ENCODE measurements at regions not wholly inside any gene's neighbourhood (a gene's known extent, or its start where the extent isn't known, plus 50 kb on each side); places are given as distances from the start of the nearest gene placed in this dataset.

DNA sequence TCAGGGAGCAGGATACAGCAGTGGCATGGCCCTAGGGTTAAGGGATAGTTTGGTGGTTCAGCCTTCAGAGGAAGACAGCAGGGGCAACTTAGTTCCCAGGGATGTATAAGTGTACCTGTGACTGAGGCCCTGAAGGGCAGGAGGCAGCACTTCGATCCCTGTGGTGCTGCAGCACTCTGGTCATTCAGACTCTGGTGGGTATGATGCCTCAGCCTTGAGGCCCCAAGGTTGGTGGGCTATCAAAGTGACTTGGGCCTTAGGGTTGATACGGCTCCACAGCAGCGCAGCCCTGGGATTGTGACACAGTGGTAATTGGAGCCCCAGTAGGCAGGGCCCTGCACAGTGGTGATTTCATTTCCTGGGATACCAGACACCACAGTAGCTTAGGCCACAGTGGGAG lies 1703.1 kb downstream of the PCDH7 start:
- TF ChIP-seq, protein P1, sequence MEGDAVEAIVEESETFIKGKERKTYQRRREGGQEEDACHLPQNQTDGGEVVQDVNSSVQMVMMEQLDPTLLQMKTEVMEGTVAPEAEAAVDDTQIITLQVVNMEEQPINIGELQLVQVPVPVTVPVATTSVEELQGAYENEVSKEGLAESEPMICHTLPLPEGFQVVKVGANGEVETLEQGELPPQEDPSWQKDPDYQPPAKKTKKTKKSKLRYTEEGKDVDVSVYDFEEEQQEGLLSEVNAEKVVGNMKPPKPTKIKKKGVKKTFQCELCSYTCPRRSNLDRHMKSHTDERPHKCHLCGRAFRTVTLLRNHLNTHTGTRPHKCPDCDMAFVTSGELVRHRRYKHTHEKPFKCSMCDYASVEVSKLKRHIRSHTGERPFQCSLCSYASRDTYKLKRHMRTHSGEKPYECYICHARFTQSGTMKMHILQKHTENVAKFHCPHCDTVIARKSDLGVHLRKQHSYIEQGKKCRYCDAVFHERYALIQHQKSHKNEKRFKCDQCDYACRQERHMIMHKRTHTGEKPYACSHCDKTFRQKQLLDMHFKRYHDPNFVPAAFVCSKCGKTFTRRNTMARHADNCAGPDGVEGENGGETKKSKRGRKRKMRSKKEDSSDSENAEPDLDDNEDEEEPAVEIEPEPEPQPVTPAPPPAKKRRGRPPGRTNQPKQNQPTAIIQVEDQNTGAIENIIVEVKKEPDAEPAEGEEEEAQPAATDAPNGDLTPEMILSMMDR (IDR thresholded peaks at IDR 0.05), result no peak
- no peak for TF ChIP-seq POLR2A (IDR thresholded peaks at IDR 0.05)
- no peak for TF ChIP-seq POLR2AphosphoS5 (IDR thresholded peaks at IDR 0.05)
- TF ChIP-seq EP300 (IDR thresholded peaks at IDR 0.05), result no peak
